DND-41 (cell line): ENCODE measurements at regions not wholly inside any gene's neighbourhood (a gene's known extent, or its start where the extent isn't known, plus 50 kb on each side); places are given as distances from the start of the nearest gene placed in this dataset.

ENCODE experiments used
- ATAC-seq: fragments of 200-7000 bp; cut with Tn5 transposase; 3 replicates; pipeline ENCODE4 v1.9.1; 2021; ENCODE audit warnings: low read depth; ENCODE audit not compliant: insufficient read depth
- DNase-seq: peaks from one replicate; pipeline ENCODE4 v3.0.0-alpha.2; 2020
- H2AFZ ChIP-seq: 2 replicates; pipeline ENCODE4 v1.6.0; 2012; ENCODE audit warnings: low read depth, low read length
- H3K27ac ChIP-seq: 2 replicates; pipeline ENCODE4 v1.5.1; 2012; ENCODE audit warnings: low read length, inconsistent platforms
- H3K27me3 ChIP-seq: fragments of 200-600 bp; sonication (generic); 2 replicates; pipeline ENCODE4 v1.6.0; 2012; ENCODE audit warnings: low read length, mild to moderate bottlenecking, inconsistent platforms; ENCODE audit not compliant: insufficient read depth, poor library complexity
- H3K36me3 ChIP-seq: 2 replicates; pipeline ENCODE4 v1.5.1; 2012; ENCODE audit warnings: low read length, inconsistent platforms; ENCODE audit not compliant: insufficient read depth
- H3K4me1 ChIP-seq: 2 replicates; pipeline ENCODE4 v1.5.1; 2012; ENCODE audit warnings: mild to moderate bottlenecking, low read length; ENCODE audit not compliant: insufficient read depth
- H3K4me2 ChIP-seq: 2 replicates; pipeline ENCODE4 v1.6.0; 2012; ENCODE audit warnings: mild to moderate bottlenecking, moderate library complexity, low read length, inconsistent platforms; ENCODE audit not compliant: insufficient read depth
- H3K4me3 ChIP-seq, 2 experiments: fragments of 200-600 bp in 1 of 2; shearing (Covaris generic) in 1 of 2; 2 replicates each; pipeline ENCODE4 v1.5.1; 2012 to 2016; ENCODE audit warnings: inconsistent platforms in 2 of 2, low read length in 2 of 2, mild to moderate bottlenecking in 2 of 2, low read depth in 1 of 2, moderate library complexity in 1 of 2
- H3K79me2 ChIP-seq: 2 replicates; pipeline ENCODE4 v1.6.0; 2012; ENCODE audit warnings: low read length, inconsistent platforms; ENCODE audit not compliant: insufficient read depth
- H3K9ac ChIP-seq: 2 replicates; pipeline ENCODE4 v1.6.0; 2012; ENCODE audit warnings: low read depth, mild to moderate bottlenecking, inconsistent platforms, low read length, moderate library complexity
- H3K9me3 ChIP-seq: 2 replicates; pipeline ENCODE4 v1.5.1; 2012; ENCODE audit warnings: low read length, moderate library complexity, mild to moderate bottlenecking, inconsistent platforms; ENCODE audit not compliant: insufficient read depth, severe bottlenecking
- H4K20me1 ChIP-seq: 2 replicates; pipeline ENCODE4 v1.6.0; 2012; ENCODE audit warnings: low read length; ENCODE audit not compliant: insufficient read depth
- CTCF ChIP-seq: IDR thresholded peaks from 2 replicates; pipeline ENCODE4 v1.5.1; 2012; ENCODE audit warnings: borderline replicate concordance, low read length, moderate library complexity, mild to moderate bottlenecking; ENCODE audit not compliant: poor library complexity, severe bottlenecking; ENCODE audit errors: extremely low read depth
- EZH2 ChIP-seq: IDR thresholded peaks from 3 replicates; pipeline ENCODE4 v1.6.1; 2012; ENCODE audit warnings: borderline replicate concordance, low read depth, mild to moderate bottlenecking, moderate library complexity, low read length, inconsistent platforms; ENCODE audit not compliant: severe bottlenecking

GRCh38 chr15:85879334-85880163 lies 84.8 kb upstream of the KLHL25 start:
- H4K20me1 ChIP-seq = no peaks in the 10 kb centered on the region

GRCh38 chr15:85880501-85881190 lies 85.9 kb upstream of the KLHL25 start:
- H3K27me3 ChIP-seq = no peaks in the 10 kb centered on the region
- no peaks in the 10 kb centered on the region for H3K9me3 ChIP-seq
- ATAC-seq = no peak
- TF ChIP-seq EZH2 (no peak), CTCF (no peak)
- H3K4me3 ChIP-seq = no peak overlapping the region
- no peak overlapping the region for H2AFZ ChIP-seq
- H3K79me2 ChIP-seq = no peaks in the 10 kb centered on the region
- no peaks in the 10 kb centered on the region for H4K20me1 ChIP-seq
- no peak overlapping the region for H3K9ac ChIP-seq
- no peak overlapping the region for H3K27ac ChIP-seq
- DNase-seq = no peak
- no peak overlapping the region for H3K4me2 ChIP-seq
- H3K36me3 ChIP-seq = no peaks in the 10 kb centered on the region
- H3K4me1 ChIP-seq = no peaks in the 10 kb centered on the region

More at GRCh38 chr15:85879334-85880163, 84.8 kb upstream of the KLHL25 start:
- Histone ChIP-seq H3K4me1 (no peaks in the 10 kb centered on the region), H3K36me3 (no peaks in the 10 kb centered on the region), H3K27me3 (no peaks in the 10 kb centered on the region), H3K9me3 (no peaks in the 10 kb centered on the region), H3K79me2 (no peaks in the 10 kb centered on the region), H3K4me2 (no peak overlapping the region), H3K9ac (no peak overlapping the region), H3K4me3 (no peak overlapping the region), H3K27ac (no peak overlapping the region), H2AFZ (no peak overlapping the region)
- no peak for ATAC-seq
- TF ChIP-seq EZH2 (no peak), CTCF (no peak)
- DNase-seq = no peak

GRCh38 chr15:85886309-85886811 lies 91.6 kb upstream of the KLHL25 start:
- Histone ChIP-seq H2AFZ (no peak overlapping the region), H3K4me3 (no peak overlapping the region), H3K4me1 (no peaks in the 10 kb centered on the region), H3K9ac (no peak overlapping the region), H3K27ac (no peak overlapping the region), H3K27me3 (no peaks in the 10 kb centered on the region), H4K20me1 (no peaks in the 10 kb centered on the region), H3K9me3 (no peaks in the 10 kb centered on the region), H3K79me2 (no peaks in the 10 kb centered on the region), H3K36me3 (no peaks in the 10 kb centered on the region), H3K4me2 (no peak overlapping the region)
- no peak for ATAC-seq
- no peak for DNase-seq
- TF ChIP-seq CTCF = no peak
- TF ChIP-seq EZH2 = no peak
